Breast epithelium (tissue), 3 donors: ENCODE measurements at regions not wholly inside any gene's neighbourhood (a gene's known extent, or its start where the extent isn't known, plus 50 kb on each side); places are given as distances from the start of the nearest gene placed in this dataset.

Experiments used
- POLR2A ChIP-seq: fragments of 450-650 bp; IDR thresholded peaks from one replicate; pipeline ENCODE4 v1.6.1; 2016; ENCODE audit warnings: antibody characterized with exemption, mild to moderate bottlenecking, moderate library complexity
- POLR2AphosphoS5 ChIP-seq, 3 donors: sonication (generic); formaldehyde crosslinking; IDR thresholded peaks; one replicate each; pipeline ENCODE4 v1.6.1; 2017; ENCODE audit warnings: antibody characterized with exemption in 3 of 3
- TF ChIP-seq, protein P1 (sequence below), 3 donors: fragments of 450-650 bp; IDR thresholded peaks; one replicate each; pipeline ENCODE4 v1.5.1; 2016 to 2017; ENCODE audit warnings: antibody characterized with exemption in 3 of 3, mild to moderate bottlenecking in 3 of 3, moderate library complexity in 3 of 3

DNA sequence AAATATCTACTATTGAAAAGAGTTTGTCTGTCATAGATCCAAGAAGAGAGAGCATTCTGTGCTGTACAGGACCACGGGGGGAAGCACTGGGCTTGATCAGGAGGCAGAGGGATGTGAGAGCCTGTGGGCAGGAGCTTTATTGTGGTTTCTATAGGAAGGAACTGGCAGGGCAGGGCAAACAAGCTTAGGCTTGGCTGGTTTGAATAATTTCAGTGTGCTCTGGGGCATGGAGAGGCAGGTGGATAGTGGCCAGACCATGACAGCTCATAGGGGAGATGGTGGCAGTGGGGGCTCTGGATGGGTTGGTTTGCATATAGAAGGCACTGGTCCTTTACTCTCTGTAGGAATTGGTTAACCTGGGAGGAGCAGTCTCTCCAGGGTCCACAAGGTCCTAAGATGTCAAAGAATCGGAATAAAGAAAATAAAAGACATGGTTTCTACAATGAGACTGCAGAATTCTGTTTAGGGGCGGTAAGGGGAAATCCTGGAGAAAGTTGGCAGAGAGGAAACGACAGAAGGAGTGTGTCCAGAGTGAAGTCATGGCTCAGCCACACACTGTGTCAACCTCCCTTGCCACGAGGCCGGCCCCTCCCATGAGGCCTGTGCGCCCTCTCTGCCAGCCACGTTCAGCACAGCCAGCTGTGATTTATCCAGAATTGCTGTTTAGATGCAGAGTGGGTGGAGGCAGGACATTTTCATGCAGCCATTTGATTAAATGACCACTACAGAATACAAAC lies 81.7 kb upstream of the PGBD5 start:
- TF ChIP-seq, protein P1, sequence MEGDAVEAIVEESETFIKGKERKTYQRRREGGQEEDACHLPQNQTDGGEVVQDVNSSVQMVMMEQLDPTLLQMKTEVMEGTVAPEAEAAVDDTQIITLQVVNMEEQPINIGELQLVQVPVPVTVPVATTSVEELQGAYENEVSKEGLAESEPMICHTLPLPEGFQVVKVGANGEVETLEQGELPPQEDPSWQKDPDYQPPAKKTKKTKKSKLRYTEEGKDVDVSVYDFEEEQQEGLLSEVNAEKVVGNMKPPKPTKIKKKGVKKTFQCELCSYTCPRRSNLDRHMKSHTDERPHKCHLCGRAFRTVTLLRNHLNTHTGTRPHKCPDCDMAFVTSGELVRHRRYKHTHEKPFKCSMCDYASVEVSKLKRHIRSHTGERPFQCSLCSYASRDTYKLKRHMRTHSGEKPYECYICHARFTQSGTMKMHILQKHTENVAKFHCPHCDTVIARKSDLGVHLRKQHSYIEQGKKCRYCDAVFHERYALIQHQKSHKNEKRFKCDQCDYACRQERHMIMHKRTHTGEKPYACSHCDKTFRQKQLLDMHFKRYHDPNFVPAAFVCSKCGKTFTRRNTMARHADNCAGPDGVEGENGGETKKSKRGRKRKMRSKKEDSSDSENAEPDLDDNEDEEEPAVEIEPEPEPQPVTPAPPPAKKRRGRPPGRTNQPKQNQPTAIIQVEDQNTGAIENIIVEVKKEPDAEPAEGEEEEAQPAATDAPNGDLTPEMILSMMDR (IDR thresholded peaks at IDR 0.05): no peak
- TF ChIP-seq POLR2A (no peak), POLR2AphosphoS5 (IDR thresholded peaks at IDR 0.05) (no peak)
